Mononuclear cell (primary cell): ENCODE measurements at regions not wholly inside any gene's neighbourhood (a gene's known extent, or its start where the extent isn't known, plus 50 kb on each side); places are given as distances from the start of the nearest gene placed in this dataset.

Experiments
- H3K27me3 ChIP-seq: 2 replicates; pipeline ENCODE4 v1.6.0; 2011; ENCODE audit warnings: low read length, control low read depth; ENCODE audit not compliant: insufficient read depth
- H3K4me1 ChIP-seq: 2 replicates; pipeline ENCODE4 v1.5.1; 2011; ENCODE audit warnings: mild to moderate bottlenecking, low read length, control low read depth; ENCODE audit not compliant: insufficient read depth
- H3K4me3 ChIP-seq: 2 replicates; pipeline ENCODE4 v1.5.1; 2011; ENCODE audit warnings: mild to moderate bottlenecking, low read length, moderate library complexity
- H3K9me3 ChIP-seq: 2 replicates; pipeline ENCODE4 v1.5.1; 2011; ENCODE audit warnings: low read depth, mild to moderate bottlenecking, control low read depth, low read length

DNA sequence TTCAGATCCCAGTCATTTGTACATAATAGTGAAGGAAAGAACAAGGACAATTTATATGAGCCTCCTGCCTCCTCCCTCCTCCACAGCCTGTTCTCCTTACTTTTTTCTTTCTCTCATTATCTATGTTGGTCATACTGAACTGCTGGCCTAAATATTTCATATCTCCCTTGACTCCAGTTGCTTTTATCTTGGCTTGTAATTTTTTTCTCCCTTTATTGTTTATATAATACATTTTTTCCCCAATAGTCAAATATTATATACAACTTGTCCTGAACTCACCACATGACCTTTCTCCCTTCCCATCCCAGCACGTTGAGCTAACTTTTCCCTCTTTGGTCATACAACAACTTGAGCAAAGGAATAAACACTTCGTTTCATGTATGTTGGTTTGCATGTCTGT is 752.1 kb downstream of the LTN1 start:
- Histone ChIP-seq H3K27me3 (no peaks in the 10 kb centered on the region), H3K4me3 (no peak overlapping the region), H3K9me3 (no peaks in the 10 kb centered on the region), H3K4me1 (peaks cover 2% of the 10 kb centered on the region)

DNA sequence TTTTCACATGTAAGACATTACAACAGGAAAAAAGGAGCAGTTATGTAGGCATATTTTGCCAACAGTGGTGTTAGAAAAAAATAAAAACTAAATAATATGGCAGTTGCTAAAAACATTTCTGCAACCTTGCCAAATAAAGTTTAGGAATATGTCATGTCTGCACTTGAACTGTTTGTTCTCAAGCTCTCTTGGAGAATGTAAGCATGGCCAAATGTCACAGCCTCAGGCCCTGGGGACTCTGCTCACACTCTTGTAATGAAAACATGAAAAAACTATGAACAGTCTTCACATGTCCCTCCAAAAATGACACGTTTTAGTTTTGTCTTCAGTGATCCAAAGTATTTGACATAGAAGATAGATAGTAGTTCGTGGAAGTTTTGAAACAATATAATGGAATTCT is 753.3 kb downstream of the LTN1 start:
- Histone ChIP-seq H3K4me1 (peaks cover 14% of the 10 kb centered on the region), H3K27me3 (no peaks in the 10 kb centered on the region), H3K9me3 (no peaks in the 10 kb centered on the region), H3K4me3 (no peak overlapping the region)

DNA sequence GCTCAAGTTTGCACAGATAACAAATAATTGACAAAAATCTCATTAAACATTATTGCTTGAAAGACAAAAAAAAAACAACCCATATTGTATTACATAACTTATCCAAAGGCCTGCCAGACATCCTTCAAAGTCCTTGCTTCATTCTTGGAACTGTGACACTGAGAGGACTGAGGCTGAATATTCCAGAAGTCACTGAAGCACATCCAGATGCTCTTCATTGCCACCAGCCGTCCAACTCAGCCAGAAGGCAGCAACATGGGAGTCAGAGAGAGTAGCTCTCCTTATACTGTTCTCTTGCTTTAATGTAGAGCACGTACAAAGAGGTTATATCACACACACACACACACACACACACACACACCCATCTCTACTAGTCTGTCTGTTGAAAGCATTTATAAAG is 755.0 kb downstream of the LTN1 start:
- H3K9me3 ChIP-seq: no peaks in the 10 kb centered on the region
- peaks cover 25% of the 10 kb centered on the region for H3K4me1 ChIP-seq
- H3K27me3 ChIP-seq: no peaks in the 10 kb centered on the region
- H3K4me3 ChIP-seq: no peak overlapping the region

DNA sequence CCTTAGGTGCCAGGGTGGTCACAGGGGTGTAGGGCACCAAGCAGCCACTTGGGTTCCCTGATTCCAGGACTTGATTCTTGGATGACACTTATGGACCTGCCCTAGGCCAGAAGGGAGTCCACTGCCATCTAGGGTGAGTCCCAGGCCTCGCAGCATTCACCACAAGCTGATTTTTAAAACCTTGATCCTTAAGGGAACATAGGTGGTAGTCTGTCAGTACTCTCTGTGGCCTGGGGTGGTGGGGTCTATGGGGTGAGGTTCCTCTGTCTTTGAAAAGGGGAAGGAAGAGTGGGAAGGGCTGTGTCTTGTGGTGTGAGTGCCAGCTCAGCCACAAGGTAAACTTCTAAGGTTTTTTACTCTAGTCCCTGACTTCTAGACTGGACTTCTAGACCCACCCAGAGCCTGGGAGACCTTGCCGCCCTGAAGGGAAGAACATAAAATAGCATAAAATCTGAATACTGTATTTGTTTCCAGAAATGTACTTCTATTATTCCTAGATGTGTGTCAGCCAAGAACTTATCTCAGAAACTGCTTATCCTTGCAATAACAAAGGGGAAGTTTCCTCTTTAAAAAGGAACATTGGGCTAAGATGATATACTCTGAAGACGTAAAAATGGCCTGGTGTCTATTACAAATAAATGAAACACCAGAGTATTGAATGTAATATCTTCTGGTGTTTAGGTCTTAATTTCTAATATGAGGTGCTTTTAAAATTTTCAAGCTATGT is 757.3 kb downstream of the LTN1 start:
- Histone ChIP-seq H3K27me3 (no peaks in the 10 kb centered on the region), H3K9me3 (no peaks in the 10 kb centered on the region), H3K4me3 (no peak overlapping the region), H3K4me1 (peaks cover 25% of the 10 kb centered on the region)

DNA sequence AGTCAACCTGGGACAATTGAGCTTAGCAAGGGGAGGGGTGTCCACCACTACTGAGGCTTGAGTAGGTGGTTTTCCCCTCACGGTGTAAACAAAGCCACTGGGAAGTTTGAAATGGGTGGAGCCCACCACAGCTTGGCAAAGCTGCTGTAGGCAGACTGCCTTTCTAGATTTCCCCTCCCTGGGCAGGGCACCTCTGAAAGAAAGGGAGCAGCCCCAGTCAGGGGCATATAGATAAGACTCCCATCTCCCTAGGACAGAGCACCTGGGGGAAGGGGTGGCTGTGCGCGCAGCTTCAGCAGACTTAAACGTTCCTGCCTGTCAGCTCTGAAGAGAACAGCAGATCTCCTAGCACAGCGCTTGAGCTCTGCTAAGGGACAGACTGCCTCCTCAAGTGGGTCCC is 758.4 kb downstream of the LTN1 start:
- peaks cover 25% of the 10 kb centered on the region for H3K4me1 ChIP-seq
- no peaks in the 10 kb centered on the region for H3K9me3 ChIP-seq
- H3K4me3 ChIP-seq: no peak overlapping the region
- H3K27me3 ChIP-seq: no peaks in the 10 kb centered on the region

DNA sequence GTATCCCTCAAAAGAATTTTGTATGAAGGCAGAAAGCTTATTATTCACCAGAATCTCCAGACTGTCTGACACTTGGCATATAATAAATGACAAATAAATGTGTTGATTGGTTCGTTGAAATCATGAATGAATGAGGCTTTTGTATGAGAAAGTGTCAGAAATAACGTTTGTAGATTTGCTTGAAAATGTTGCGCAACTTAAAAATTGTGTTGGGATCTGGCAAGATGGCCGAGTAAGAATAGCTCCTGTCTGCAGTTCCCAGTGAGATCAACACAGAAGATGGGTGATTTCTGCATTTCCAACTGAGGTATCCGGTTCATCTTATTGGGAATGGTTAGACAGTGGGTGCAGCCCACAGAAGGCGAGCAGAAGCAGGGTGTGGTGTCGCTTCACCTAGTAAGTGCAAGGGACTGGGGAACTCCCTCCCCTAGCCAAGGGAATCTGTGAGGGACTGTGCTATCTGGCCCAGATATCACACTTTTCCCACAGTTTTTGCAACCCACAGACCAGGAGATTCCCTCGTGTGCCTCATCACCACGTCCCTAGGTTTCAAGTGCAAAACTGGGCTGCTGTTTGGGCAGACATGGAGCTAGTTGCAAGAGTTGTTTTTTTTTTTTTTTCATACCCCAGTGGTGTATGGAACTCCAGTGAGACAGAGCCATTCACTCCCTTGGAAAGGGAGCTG is 759.0 kb downstream of the LTN1 start:
- no peaks in the 10 kb centered on the region for H3K9me3 ChIP-seq
- H3K27me3 ChIP-seq: no peaks in the 10 kb centered on the region
- peaks cover 26% of the 10 kb centered on the region for H3K4me1 ChIP-seq
- H3K4me3 ChIP-seq: no peak overlapping the region

DNA sequence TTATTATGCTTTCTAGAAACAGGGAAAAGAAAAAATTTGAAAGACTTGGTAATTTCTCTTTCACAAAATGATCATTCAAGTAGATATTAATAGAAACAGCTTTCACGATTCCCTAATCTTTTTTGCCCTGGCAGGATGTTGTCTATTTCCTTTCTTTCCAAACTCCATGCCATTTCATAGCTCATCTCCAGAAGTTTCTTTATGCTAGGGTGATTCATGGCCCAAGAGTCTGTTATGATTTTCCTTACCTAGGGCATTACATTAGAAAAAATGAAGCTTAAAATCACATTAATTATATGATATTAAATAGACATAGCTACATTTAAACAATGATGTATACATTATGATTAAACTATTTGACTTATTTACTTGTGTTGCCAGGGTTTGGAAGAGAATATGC is 762.1 kb downstream of the LTN1 start:
- Histone ChIP-seq H3K4me3 (no peak overlapping the region), H3K27me3 (no peaks in the 10 kb centered on the region), H3K4me1 (peaks cover 31% of the 10 kb centered on the region)

DNA sequence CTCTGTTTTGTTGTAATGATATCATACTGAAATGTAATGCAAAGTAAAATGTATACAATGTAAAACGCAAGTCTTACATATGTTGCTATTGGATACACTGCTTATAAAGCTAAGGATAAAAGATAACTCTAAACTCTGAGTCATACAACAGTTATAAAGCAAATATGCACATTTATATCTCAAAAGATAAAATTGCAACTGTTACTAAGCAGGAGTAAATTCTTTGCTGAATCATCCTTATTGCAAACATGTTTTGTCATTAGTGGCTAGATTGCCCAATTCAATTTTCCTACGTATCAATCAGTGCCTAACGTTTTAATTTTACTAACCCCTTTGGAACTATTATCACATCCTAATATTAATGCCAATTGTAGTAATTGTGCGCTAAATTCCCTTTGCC is 762.9 kb downstream of the LTN1 start:
- H3K27me3 ChIP-seq: no peaks in the 10 kb centered on the region
- peaks cover 23% of the 10 kb centered on the region for H3K4me1 ChIP-seq
- H3K9me3 ChIP-seq: no peaks in the 10 kb centered on the region
- no peak overlapping the region for H3K4me3 ChIP-seq

More for the DNA sequence above, 762.1 kb downstream of the LTN1 start:
- no peaks in the 10 kb centered on the region for H3K9me3 ChIP-seq

DNA sequence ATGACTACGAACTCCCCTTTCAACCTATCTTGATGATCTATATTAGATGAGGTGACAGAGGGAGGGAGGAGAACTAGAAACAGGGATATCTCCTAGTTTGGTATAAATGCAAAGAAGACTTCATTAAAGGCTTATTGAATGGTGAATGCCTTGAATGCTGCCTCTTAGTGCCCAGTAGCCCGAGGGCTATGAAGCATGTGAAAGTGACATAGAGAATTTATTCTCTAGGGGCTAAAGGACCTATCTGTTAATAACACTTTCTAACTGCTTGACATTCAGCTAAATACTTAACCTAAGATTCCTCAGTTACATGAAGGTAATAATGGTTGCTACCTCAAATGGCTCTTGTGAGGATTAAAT is 764.1 kb downstream of the LTN1 start:
- no peaks in the 10 kb centered on the region for H3K9me3 ChIP-seq
- H3K4me3 ChIP-seq: no peak overlapping the region
- no peaks in the 10 kb centered on the region for H3K27me3 ChIP-seq
- H3K4me1 ChIP-seq: peaks cover 11% of the 10 kb centered on the region

DNA sequence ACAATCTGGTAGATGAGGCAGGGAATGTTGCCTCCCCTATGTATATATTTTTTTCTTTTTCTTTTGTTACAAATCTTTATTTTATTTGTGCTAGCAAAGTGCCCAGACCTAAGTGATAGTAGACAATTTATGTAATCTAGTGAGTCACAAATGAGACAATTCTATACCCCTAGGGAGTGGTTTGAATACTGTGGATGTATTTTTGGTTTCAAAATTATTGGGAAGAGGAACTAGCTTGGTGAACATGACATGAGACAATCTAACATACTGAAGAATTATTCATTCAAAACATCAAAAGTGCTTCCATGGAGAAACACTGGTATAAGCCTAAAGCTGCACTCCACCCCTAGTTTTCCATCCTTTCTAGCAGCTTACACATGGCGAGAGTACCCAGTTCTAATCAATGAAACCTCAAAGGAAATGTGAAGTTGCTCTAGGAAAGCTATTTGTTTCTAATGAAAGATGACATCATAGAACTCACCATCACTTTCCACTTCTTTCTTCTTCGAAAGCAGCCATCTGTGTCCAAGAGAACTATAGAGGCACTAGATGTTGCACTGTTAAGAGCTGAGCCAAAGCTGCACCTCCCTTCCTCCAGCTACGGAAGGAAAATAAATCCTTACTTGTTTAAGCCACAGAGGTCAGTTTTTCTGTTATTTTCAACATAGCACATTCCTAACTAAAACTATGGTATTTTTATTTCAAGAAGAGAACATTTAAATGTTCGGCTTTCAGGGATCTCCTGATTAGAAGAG is 764.6 kb downstream of the LTN1 start:
- no peaks in the 10 kb centered on the region for H3K27me3 ChIP-seq
- no peak overlapping the region for H3K4me3 ChIP-seq
- peaks cover 9% of the 10 kb centered on the region for H3K4me1 ChIP-seq
- no peaks in the 10 kb centered on the region for H3K9me3 ChIP-seq

DNA sequence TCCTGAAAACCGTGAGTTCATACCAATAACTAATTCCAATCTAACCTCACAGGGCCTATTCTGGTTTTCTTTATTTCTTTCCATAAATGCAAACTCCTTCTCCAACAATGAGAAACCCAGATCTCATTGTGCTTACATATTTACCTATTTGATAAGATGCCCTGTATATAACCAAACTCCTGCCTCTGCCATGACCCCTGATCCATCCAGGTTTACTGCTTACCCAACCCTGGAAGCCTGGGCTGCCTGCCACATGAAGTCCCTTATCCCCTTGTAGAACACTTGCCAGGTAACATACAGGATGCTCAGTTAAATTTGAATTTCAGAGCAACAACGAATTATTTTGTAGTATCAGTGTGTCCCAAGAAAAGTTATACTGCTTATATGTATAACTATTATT is 766.1 kb downstream of the LTN1 start:
- H3K4me3 ChIP-seq: no peak overlapping the region
- no peaks in the 10 kb centered on the region for H3K9me3 ChIP-seq

DNA sequence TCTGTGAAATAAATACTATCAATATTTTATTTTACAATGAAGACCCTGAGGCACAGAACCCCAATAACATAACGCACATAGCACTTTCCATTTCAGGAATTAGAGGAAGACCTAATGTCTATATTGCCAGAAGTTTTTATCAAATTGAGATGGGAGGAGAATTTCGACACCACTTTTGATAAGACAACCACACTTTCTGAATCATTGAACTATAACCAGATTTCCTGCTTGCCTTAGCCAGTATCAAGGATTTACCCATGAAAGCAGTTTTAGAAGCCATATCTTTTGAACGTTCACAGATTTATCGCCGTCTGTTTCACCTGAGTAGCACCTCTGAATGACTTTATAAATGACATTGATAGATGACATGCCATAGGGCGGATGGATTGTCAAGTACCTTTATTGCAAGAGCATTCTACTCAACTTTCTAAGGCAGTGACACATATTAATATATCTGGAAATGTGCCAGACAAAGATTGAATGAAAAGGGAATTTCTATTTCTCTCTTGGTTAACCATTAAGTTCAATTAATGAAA is 768.4 kb downstream of the LTN1 start:
- Histone ChIP-seq H3K4me3 (no peak overlapping the region), H3K4me1 (peaks cover 8% of the 10 kb centered on the region), H3K27me3 (no peaks in the 10 kb centered on the region), H3K9me3 (no peaks in the 10 kb centered on the region)

More for the DNA sequence above, 766.1 kb downstream of the LTN1 start:
- no peaks in the 10 kb centered on the region for H3K27me3 ChIP-seq
- H3K4me1 ChIP-seq: peaks cover 8% of the 10 kb centered on the region

DNA sequence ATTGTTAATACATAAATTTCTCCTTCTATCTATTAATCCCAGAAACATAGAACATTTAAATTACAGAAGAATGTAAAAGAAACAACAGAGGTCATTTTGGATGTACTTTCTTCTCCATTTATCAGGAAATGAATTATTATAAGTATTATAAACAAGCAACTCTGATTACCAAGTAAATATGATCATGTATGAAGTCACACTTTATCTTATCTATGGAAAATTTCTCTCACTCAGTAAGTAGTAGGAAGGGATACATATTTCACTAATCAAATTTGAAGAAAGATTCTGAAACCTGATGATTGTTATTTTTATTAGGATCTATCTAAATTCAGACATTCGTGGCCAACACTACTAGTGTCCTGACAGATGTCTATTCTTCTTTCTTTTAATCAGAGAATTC is 770.7 kb downstream of the LTN1 start:
- Histone ChIP-seq H3K27me3 (no peaks in the 10 kb centered on the region), H3K9me3 (no peaks in the 10 kb centered on the region), H3K4me1 (no peaks in the 10 kb centered on the region), H3K4me3 (no peak overlapping the region)

DNA sequence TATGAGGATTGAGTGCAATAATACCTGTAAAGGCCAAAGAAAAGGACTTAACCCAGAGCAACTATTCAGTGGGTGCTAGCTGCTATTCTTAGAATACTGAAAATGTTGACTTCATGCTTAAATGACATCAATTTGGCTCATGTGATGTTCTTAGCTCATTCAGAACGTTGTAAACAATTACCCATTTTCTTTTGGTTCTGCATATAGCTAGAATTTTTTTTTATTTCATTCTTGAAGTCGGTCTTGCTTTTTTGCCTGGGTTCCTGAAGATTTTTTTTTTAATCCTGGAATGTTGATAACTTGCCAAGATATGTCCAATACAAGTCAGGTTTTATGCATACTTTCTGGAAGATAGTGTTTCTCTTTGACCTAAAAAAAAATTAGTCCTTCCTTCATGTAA is 772.0 kb downstream of the LTN1 start:
- Histone ChIP-seq H3K9me3 (no peaks in the 10 kb centered on the region), H3K4me1 (no peaks in the 10 kb centered on the region), H3K27me3 (no peaks in the 10 kb centered on the region), H3K4me3 (no peak overlapping the region)

DNA sequence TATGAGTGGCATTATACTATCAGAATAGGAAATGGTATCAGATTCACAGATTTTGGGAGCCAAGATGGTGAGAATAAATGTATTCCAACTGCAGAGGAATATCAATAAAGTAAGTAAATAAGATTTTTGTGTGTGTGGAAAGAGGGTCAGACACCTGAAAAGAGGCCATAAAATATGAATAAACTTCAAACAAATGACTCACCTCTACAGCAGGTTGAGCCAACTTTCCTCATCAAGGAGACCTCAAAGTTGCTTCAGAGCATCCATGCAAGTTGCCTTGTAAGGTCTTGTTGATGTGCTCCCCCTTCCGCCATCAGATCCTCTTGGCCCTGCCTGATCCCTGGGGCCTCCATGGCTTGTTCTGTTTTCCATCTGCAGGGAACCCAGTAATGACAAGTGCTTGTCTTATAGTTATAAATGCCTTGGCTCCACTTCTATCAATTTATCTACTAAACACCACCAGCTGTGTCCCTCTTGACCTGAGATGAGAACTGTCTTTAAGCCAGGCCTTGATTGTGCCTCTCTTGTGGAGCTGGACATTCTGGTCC is 775.6 kb downstream of the LTN1 start:
- no peak overlapping the region for H3K4me3 ChIP-seq
- no peaks in the 10 kb centered on the region for H3K4me1 ChIP-seq
- H3K27me3 ChIP-seq: no peaks in the 10 kb centered on the region
- no peaks in the 10 kb centered on the region for H3K9me3 ChIP-seq
